GM23338 (cell line): ENCODE measurements at regions not wholly inside any gene's neighbourhood (a gene's known extent, or its start where the extent isn't known, plus 50 kb on each side); places are given as distances from the start of the nearest gene placed in this dataset.

ENCODE experiments used
- CREB1 ChIP-seq: fragments of 250-450 bp; sonication (Bioruptor Pico); IDR thresholded peaks from 2 replicates; pipeline ENCODE4 v1.5.0; 2020; ENCODE audit warnings: low read depth, mild to moderate bottlenecking, moderate library complexity
- CTCF ChIP-seq, 2 experiments: fragments of 200-600 bp in 1 of 2; sonication (generic) in 1 of 2; conservative IDR thresholded peaks; 2 replicates each; pipeline versions ENCODE4 v1.5.1 to v1.6.1; 2016 to 2017; ENCODE audit warnings: antibody characterized with exemption in 2 of 2, low read depth in 2 of 2, mild to moderate bottlenecking in 2 of 2, moderate library complexity in 1 of 2
- ETS1 ChIP-seq: IDR thresholded peaks from 2 replicates; pipeline ENCODE4 v1.6.1; 2016; ENCODE audit warnings: antibody characterized with exemption
- EZH2 ChIP-seq: fragments of 200-600 bp; sonication (generic); IDR thresholded peaks from one replicate; pipeline ENCODE4 v1.8.0; 2017; ENCODE audit warnings: antibody characterized with exemption, mild to moderate bottlenecking, low read depth; ENCODE audit not compliant: unreplicated experiment
- EZH2phosphoT487 ChIP-seq: fragments of 200-600 bp; sonication (generic); IDR thresholded peaks from one replicate; pipeline ENCODE4 v1.8.1; 2018; ENCODE audit warnings: antibody characterized with exemption; ENCODE audit not compliant: unreplicated experiment
- JUNB ChIP-seq: IDR thresholded peaks from one replicate; pipeline ENCODE4 v1.6.1; 2016; ENCODE audit warnings: antibody characterized with exemption; ENCODE audit not compliant: unreplicated experiment
- NANOG ChIP-seq: IDR thresholded peaks from 2 replicates; pipeline ENCODE4 v1.6.1; 2016; ENCODE audit warnings: antibody characterized with exemption, borderline replicate concordance
- POLR2AphosphoS5 ChIP-seq: IDR thresholded peaks from 2 replicates; pipeline ENCODE4 v1.6.1; 2016; ENCODE audit warnings: antibody characterized with exemption, low read depth
- REST ChIP-seq: IDR thresholded peaks from one replicate; pipeline ENCODE4 v1.6.1; 2018; ENCODE audit warnings: antibody characterized with exemption; ENCODE audit not compliant: unreplicated experiment
- STAT1 ChIP-seq: IDR thresholded peaks from one replicate; pipeline ENCODE4 v1.6.1; 2016; ENCODE audit warnings: antibody characterized with exemption; ENCODE audit not compliant: unreplicated experiment
- ZNF114 ChIP-seq: fragments of 250-450 bp; sonication (Bioruptor Pico); IDR thresholded peaks from 2 replicates; pipeline ENCODE4 v1.5.0; 2020; ENCODE audit warnings: mild to moderate bottlenecking, moderate library complexity
- TF ChIP-seq, protein P1 (sequence below): fragments of 250-450 bp; sonication (Bioruptor Pico); IDR thresholded peaks from 2 replicates; pipeline ENCODE4 v1.5.0; 2020; ENCODE audit warnings: mild to moderate bottlenecking, moderate library complexity

GRCh38 chr3:103158183-103158582 is 723.4 kb downstream of the ZPLD1 start:
- TF ChIP-seq POLR2AphosphoS5: no peak
- TF ChIP-seq CTCF (conservative IDR thresholded peaks at IDR 0.05; ENCODE audit: low read depth in 2 of 2): no peak
- TF ChIP-seq EZH2: no peak
- TF ChIP-seq JUNB: no peak
- no peak for TF ChIP-seq CREB1 (CRISPR knock-in tag)
- no peak for TF ChIP-seq STAT1
- no peak for TF ChIP-seq REST
- TF ChIP-seq EZH2phosphoT487: no peak
- no peak for TF ChIP-seq NANOG
- TF ChIP-seq, protein P1, sequence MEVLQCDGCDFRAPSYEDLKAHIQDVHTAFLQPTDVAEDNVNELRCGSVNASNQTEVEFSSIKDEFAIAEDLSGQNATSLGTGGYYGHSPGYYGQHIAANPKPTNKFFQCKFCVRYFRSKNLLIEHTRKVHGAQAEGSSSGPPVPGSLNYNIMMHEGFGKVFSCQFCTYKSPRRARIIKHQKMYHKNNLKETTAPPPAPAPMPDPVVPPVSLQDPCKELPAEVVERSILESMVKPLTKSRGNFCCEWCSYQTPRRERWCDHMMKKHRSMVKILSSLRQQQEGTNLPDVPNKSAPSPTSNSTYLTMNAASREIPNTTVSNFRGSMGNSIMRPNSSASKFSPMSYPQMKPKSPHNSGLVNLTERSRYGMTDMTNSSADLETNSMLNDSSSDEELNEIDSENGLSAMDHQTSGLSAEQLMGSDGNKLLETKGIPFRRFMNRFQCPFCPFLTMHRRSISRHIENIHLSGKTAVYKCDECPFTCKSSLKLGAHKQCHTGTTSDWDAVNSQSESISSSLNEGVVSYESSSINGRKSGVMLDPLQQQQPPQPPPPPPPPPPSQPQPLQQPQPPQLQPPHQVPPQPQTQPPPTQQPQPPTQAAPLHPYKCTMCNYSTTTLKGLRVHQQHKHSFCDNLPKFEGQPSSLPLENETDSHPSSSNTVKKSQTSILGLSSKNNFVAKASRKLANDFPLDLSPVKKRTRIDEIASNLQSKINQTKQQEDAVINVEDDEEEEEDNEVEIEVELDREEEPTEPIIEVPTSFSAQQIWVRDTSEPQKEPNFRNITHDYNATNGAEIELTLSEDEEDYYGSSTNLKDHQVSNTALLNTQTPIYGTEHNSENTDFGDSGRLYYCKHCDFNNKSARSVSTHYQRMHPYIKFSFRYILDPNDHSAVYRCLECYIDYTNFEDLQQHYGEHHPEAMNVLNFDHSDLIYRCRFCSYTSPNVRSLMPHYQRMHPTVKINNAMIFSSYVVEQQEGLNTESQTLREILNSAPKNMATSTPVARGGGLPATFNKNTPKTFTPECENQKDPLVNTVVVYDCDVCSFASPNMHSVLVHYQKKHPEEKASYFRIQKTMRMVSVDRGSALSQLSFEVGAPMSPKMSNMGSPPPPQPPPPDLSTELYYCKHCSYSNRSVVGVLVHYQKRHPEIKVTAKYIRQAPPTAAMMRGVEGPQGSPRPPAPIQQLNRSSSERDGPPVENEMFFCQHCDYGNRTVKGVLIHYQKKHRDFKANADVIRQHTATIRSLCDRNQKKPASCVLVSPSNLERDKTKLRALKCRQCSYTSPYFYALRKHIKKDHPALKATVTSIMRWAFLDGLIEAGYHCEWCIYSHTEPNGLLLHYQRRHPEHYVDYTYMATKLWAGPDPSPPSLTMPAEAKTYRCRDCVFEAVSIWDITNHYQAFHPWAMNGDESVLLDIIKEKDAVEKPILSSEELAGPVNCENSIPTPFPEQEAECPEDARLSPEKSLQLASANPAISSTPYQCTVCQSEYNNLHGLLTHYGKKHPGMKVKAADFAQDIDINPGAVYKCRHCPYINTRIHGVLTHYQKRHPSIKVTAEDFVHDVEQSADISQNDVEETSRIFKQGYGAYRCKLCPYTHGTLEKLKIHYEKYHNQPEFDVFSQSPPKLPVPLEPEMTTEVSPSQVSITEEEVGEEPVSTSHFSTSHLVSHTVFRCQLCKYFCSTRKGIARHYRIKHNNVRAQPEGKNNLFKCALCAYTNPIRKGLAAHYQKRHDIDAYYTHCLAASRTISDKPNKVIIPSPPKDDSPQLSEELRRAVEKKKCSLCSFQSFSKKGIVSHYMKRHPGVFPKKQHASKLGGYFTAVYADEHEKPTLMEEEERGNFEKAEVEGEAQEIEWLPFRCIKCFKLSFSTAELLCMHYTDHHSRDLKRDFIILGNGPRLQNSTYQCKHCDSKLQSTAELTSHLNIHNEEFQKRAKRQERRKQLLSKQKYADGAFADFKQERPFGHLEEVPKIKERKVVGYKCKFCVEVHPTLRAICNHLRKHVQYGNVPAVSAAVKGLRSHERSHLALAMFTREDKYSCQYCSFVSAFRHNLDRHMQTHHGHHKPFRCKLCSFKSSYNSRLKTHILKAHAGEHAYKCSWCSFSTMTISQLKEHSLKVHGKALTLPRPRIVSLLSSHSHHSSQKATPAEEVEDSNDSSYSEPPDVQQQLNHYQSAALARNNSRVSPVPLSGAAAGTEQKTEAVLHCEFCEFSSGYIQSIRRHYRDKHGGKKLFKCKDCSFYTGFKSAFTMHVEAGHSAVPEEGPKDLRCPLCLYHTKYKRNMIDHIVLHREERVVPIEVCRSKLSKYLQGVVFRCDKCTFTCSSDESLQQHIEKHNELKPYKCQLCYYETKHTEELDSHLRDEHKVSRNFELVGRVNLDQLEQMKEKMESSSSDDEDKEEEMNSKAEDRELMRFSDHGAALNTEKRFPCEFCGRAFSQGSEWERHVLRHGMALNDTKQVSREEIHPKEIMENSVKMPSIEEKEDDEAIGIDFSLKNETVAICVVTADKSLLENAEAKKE (CRISPR knock-in tag): no peak
- no peak for TF ChIP-seq ETS1
- no peak for TF ChIP-seq ZNF114 (CRISPR knock-in tag)
